ENCODE measurements at regions not wholly inside any gene's neighbourhood (a gene's known extent, or its start where the extent isn't known, plus 50 kb on each side); places are given as distances from the start of the nearest gene placed in this dataset.

GRCh38 chr10:43846187-43846680, 197.6 kb upstream of the ZNF32 start:
- ChIA-PET CTCF (interaction anchor here (0.5 to 2.6 kb wide), 4 partner anchors 23 to 201 kb away, joined by 3 to 20 read pairs (median 3); no protein-coding TSS in a partner anchor), POLR2A (interaction anchor here (0.6 kb wide), 1 partner anchor 843 kb away, joined by 5 read pairs; no protein-coding TSS in a partner anchor)
- peak; percentile 22; the same call in 1 of the 2 replicates for TF ChIP-seq CTCF (IDR thresholded peaks at IDR 0.05; ENCODE audit: insufficient read depth, low read depth, low read length)
- Histone ChIP-seq H3K27me3 (ENCODE audit: control insufficient read depth, insufficient read depth, low read length) (no peaks in the 10 kb centered on the region), H3K4me3 (ENCODE audit: low read depth, low read length) (no peak overlapping the region), H3K36me3 (ENCODE audit: control insufficient read depth, insufficient read depth, low read length) (no peaks in the 10 kb centered on the region)
- peak; percentile 64 for DNase-seq (ENCODE audit: low read depth)

- CTCF ChIA-PET = no interaction called here
- no peak for TF ChIP-seq CTCF (IDR thresholded peaks at IDR 0.05; ENCODE audit: insufficient read depth, low read depth, low read length)
- Histone ChIP-seq H3K4me3 (ENCODE audit: low read depth, low read length) (no peak overlapping the region), H3K27me3 (ENCODE audit: control insufficient read depth, insufficient read depth, low read length) (no peaks in the 10 kb centered on the region), H3K36me3 (ENCODE audit: control insufficient read depth, insufficient read depth, low read length) (no peaks in the 10 kb centered on the region)
- no peak for DNase-seq (ENCODE audit: low read depth)
- POLR2A ChIA-PET = no interaction called here
Measured at GRCh38 chr10:43845121-43845520, 196.4 kb upstream of the ZNF32 start.

GRCh38 chr10:43844221-43844620, 195.5 kb upstream of the ZNF32 start:
- H3K4me3 ChIP-seq (ENCODE audit: low read depth, low read length) = no peak overlapping the region
- ChIA-PET POLR2A (no interaction called here), CTCF (no interaction called here)
- no peak for DNase-seq (ENCODE audit: low read depth)
- no peaks in the 10 kb centered on the region for H3K36me3 ChIP-seq (ENCODE audit: control insufficient read depth, insufficient read depth, low read length)
- no peaks in the 10 kb centered on the region for H3K27me3 ChIP-seq (ENCODE audit: control insufficient read depth, insufficient read depth, low read length)
- no peak for TF ChIP-seq CTCF (IDR thresholded peaks at IDR 0.05; ENCODE audit: insufficient read depth, low read depth, low read length)

- CTCF ChIA-PET = interaction anchor here (0.6 to 2.1 kb wide), 6 partner anchors 13 to 154 kb away, joined by 3 to 9 read pairs (median 3); no protein-coding TSS in a partner anchor
- POLR2A ChIA-PET = interaction anchor here (0.6 to 1.3 kb wide), 2 partner anchors 153 to 390 kb away, joined by 3 read pairs; no protein-coding TSS in a partner anchor
- Histone ChIP-seq H3K4me3 (ENCODE audit: low read depth, low read length) (no peak overlapping the region), H3K36me3 (ENCODE audit: control insufficient read depth, insufficient read depth, low read length) (no peaks in the 10 kb centered on the region), H3K27me3 (ENCODE audit: control insufficient read depth, insufficient read depth, low read length) (no peaks in the 10 kb centered on the region)
- TF ChIP-seq CTCF (IDR thresholded peaks at IDR 0.05; ENCODE audit: insufficient read depth, low read depth, low read length) = no peak
- peak; percentile 49 for DNase-seq (ENCODE audit: low read depth)
Measured at GRCh38 chr10:43843321-43844101, 194.8 kb upstream of the ZNF32 start.

- CTCF ChIA-PET = interaction anchor here (0.9 to 2.1 kb wide), 3 partner anchors 12 to 153 kb away, joined by 3 to 9 read pairs (median 3); no protein-coding TSS in a partner anchor
- no peak for DNase-seq (ENCODE audit: low read depth)
Measured at GRCh38 chr10:43842496-43842895, 193.8 kb upstream of the ZNF32 start.

More at GRCh38 chr10:43842496-43842895, 193.8 kb upstream of the ZNF32 start:
- Histone ChIP-seq H3K4me3 (ENCODE audit: low read depth, low read length) (no peak overlapping the region), H3K36me3 (ENCODE audit: control insufficient read depth, insufficient read depth, low read length) (no peaks in the 10 kb centered on the region), H3K27me3 (ENCODE audit: control insufficient read depth, insufficient read depth, low read length) (no peaks in the 10 kb centered on the region)
- POLR2A ChIA-PET = no interaction called here
- no peak for TF ChIP-seq CTCF (IDR thresholded peaks at IDR 0.05; ENCODE audit: insufficient read depth, low read depth, low read length)
